GM21717 (cell line): ENCODE measurements at regions not wholly inside any gene's neighbourhood (a gene's known extent, or its start where the extent isn't known, plus 50 kb on each side); places are given as distances from the start of the nearest gene placed in this dataset.

Source experiments
- ATAC-seq: cut with Tn5 transposase; IDR thresholded peaks from one replicate; pipeline ENCODE4 v1.9.1; 2021; ENCODE audit warnings: mild to moderate bottlenecking, moderate library complexity; ENCODE audit not compliant: unreplicated experiment

DNA sequence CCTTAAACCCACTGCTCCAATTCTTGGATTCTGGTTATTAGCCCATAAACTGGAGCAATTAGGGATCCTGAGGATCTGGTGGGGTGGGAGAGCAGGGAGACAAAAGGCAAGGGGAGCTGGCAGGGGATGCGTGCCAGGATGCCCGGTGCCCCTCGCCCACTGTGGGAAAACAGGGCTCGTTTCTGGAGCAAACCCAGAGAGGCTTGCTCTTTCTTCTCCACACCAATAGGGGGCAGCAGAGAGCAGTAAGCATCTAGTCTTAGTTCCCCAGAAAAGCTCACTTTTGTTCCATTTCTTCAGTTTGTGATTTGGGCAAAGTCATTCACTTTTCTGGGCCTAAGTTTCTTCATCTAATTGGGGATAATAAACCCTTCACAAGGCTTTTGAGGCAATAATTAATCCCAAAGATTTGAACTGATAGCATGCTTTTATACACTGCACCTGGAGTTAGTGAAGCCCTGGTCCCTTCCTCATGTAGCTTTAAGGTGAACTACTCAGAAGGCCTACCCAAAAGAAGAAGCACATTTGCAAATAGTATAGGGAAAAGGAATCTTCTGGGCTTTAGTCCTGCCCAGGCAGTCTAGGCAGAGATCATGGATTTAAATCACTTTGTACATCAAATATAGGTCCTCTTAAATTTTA lies 160.6 kb upstream of the USP24 start:
- no peak for ATAC-seq

DNA sequence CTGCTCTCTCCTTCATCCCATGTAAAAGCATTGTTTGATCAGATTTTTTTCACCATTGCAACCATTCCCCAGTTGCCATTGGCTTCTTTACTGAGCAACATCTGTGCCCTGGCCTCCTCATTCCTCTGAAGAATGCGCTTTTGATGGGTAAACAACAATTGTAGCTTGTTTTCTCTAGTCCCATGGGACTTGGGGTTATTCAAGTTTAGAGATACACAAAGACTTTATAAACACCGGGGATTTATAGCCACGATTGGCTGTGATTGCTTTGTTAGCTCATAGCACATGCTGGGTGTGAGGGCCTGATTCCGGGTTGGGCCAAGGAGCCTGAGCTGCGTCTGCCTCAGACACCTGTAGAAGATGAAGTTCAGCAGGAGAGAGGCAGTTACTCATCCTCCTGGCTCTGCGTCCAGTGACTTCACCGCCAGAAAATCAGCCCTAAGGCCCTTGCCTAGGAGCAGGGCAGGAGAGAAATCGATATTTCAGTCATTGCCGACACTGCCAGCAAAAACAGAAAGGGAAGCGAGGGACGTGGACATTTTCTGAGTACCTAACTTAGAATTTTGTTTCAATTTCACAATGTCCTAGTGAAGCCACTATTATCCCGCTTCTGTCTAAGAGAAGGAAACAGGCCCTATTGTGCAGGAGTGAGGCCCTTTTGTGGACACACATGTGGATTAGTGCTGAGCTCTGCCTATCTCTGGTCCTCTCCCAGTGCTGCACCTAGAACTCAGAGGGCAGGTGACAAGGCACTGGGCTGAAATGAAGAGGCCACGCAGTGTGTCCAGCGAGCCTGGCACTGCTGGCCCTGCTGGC lies 159.8 kb upstream of the USP24 start:
- no peak for ATAC-seq

DNA sequence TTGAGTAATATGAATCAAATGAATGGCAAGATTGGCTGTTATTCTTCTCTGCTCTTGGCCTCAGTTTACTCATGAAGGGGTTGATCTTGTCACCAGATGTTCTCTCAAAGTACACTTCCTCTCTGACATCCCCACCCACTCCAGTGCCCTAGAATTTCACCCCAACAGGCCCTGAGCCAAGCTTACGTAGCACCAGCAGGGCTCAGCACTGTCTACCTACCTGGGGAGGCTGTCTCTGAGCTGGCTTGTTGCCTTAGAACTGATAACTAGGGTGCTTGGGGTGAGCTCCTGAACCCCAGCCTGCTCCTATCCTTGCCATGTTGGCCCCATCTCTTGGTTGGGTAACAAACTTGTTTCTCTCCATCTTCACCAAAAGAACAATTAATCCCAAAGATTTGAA lies 159.1 kb upstream of the USP24 start:
- ATAC-seq: no peak

DNA sequence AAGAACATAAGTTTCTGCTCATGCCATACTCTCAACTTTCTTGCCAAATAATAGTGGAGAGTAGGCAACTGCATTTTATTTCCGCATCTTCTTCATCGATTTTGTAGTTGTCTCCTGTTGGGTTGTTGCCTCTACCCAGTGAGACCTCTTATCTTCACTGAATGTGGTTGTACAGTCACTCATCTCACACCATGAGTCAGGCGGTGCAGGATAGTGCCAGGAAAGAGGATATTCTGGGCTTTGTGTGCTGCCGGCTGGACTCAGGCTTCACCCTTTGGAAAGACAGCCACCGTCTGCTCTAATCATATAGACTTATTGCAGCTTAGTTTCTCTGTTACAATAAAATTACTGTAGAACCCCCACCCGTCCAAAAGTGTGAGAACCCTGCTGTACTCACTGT lies 154.3 kb upstream of the USP24 start:
- no peak for ATAC-seq

DNA sequence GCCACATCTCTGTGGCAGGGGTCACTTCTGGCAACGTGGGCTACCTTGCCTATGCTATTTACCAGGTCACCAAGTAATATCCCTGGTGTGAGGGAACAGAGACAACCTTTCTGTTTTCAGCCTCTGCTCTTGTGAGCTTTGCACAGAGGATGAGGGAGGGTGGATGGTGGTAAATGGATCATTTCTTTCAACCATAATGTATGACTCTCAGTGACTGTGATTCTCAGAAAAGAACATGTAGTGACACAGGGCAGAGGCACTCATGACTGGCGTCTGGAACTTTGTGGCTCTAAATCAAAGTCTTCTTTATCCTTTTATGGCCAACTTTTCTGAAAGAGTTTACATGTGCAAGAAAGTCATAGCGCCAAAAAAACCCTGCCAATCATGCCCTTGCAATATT lies 153.5 kb upstream of the USP24 start:
- no peak for ATAC-seq

DNA sequence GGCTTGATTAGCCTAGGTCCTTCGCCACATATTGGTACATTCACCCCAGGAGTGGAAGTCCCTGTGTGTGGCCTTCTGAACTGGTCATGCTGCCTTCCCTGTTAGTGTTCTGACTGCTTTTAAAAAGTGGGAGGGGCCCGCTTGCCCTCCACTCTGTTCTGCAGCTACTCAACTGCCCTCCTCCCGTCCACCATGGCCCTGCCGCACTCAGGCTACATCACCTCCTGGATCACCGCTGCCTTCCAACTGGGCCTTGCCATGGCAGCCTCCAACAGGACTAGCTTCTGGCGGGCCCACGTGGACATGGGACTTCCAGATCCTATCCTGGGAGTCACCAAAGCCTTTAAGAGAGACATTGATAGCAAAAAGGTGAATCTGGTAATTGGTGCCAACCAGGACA lies 152.1 kb upstream of the USP24 start:
- ATAC-seq: no peak

DNA sequence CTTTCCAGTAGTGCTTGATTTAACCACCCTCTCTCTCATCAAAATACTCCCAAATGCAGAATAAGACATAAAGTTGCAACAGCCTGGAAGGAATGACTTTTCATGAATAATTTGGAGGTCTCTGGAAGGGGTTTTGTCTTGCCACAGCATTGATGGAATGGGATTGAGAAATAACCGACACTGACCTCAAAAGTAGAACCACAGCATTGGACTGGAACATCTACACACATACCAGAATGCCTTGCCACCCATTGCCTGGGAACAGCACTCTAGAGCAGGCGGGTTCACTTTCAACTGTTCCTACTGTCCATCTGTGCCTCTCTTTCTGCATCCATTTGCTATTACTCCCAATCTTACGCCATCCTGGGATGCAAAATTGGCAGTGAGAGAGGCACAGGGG lies 149.1 kb upstream of the USP24 start:
- ATAC-seq: no peak

DNA sequence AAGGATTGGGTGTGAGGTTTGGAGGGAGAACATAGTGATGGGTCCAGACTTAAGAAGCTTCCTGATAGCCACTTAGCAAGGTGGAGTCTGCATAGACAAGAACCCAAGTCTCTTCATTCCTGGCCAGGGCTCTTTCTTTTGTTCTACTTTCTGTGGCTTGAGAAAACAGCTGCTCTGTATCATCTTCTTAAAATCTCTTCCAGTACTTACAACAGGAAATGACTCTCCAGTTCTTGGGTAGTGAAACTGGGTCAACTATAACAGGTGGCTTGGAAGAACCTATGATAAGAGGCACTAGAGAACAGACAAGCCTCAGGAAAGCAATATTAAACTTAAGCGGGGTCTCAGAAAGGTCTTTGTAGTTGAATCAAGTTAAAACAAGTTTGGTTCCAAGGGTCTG lies 148.1 kb upstream of the USP24 start:
- ATAC-seq: no peak

DNA sequence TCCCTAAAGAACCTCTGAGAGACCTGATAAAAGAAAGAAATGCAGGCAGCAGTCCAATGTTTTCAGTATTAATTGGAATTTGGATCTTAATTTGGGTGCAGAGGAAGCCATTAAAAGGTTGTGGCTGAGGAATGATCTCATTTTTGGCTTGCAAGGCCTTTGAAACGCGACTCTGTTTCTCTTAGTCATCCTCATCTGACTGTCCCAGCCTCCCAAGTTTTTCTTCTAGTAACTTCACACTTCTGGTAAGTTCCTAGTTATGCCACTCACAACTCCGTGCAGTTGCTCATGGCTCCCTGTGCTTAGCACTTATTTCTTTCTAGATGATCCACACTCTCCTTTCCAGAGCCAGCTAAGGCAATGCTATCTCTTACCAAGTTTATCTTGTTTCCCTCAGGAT lies 147.4 kb upstream of the USP24 start:
- no peak for ATAC-seq

DNA sequence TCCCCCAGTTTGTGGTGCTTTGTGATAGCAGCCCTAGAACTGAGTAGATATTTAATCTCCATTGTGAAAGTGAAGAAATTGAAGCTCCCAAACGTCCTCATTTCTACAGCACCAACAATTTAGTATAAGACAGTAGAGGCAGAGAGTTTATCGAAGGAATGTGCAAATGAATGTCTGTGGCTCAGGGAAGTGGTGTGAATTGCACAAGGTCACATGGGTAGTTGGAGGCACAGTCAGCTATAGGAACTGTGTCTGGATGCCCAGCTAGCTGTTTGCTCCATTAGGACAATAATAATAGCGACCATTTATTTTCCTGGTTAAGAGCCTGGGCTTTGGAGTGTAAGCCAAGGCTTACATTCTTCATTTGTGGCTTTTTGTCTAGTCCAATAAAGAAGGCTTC lies 144.4 kb upstream of the USP24 start:
- ATAC-seq: no peak

DNA sequence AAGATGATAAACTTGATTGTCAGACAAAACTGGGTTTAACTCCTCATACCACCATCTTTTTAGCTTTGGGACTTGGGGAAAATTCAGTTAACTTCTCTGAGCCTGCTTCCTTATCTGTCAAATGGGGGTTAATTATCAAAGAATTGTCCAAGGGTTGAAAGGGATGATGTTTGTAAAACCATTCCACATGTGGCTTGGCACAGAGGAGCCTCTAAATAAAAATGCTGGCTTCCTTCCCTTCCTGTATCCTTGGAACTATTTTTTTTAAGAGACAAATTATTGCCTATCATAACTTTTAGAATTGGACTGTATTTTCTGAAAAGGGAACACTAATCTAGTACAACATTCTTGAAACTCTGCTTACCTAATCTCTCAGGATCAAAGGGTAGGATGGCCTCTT lies 143.4 kb upstream of the USP24 start:
- no peak for ATAC-seq

DNA sequence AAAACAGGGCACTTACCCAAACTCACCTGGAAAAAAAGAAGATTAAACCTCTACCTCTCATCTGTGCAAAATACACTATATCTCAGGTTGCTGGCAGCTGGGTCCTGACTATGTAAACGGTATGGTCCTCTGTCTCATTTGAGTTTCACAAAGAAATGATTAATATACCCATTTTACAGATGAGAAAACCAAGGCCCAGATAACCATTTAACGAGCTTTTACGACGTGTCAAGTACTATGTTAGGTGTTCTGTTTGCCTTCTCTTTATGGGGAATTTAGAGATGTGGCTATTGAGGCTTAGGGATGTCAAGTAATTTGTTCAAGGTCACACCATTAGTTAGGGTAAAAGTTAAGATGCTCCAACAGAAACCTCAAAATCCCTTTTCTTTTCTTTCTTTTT lies 140.4 kb upstream of the USP24 start:
- ATAC-seq: no peak

DNA sequence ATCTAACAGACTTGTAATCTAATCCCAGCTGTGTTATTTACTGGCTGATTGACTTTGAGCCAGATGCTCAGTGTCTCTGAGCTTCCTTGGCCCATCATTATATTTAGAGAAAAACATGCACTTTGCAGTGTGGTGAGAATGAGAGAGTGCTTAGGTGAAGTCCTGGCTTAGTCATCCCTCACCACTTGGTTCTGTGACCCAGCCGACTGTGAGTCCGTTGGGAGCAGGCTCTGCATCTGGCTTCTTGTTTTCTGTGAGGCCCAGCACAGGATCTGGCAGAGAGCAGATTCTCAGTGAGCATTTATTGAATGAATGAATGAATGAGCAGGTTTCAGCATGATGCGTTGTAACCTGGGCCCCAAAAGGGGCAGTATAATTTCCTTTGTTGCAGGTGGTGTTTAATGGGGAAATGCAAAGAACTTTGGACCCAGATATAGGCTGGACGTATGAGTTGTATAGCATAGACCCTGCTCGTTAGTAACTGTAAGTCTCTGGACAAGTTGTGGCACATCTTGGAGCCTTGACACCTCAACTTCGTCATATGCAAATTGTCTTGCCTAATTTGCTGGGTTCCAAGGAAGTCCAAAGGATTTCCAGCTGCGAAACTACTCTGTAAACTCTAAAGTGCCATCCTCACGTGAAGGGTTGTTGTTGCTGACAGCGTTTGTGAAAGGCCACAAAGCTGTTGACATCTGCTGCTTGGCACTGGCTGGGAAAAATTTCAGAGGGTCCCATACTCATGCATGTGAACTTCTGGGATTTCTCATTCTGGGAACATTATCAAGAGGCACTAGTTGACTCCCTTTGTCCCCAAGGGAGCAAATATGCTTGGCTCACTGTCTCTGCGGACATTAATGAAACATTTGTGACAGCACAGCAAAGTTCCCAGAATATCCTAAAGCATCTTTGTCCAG lies 138.8 kb upstream of the USP24 start:
- ATAC-seq: no peak

DNA sequence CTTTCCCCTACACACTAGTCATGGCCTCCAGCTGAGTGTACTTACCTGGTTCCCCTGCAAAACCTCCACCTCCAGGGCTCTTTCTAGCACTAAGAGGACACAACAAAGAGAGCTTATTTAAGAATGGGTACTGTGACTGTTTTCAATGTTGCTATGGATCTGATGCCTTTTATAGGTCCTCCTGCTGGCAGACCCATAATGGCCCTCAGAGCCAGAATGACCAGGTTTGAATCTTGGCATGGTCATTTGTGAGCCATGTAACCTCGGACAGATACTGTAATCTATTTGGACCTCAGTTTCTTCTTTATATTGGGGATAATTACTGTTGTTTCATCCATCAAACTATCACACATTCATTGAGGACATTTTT lies 137.6 kb upstream of the USP24 start:
- ATAC-seq: no peak

DNA sequence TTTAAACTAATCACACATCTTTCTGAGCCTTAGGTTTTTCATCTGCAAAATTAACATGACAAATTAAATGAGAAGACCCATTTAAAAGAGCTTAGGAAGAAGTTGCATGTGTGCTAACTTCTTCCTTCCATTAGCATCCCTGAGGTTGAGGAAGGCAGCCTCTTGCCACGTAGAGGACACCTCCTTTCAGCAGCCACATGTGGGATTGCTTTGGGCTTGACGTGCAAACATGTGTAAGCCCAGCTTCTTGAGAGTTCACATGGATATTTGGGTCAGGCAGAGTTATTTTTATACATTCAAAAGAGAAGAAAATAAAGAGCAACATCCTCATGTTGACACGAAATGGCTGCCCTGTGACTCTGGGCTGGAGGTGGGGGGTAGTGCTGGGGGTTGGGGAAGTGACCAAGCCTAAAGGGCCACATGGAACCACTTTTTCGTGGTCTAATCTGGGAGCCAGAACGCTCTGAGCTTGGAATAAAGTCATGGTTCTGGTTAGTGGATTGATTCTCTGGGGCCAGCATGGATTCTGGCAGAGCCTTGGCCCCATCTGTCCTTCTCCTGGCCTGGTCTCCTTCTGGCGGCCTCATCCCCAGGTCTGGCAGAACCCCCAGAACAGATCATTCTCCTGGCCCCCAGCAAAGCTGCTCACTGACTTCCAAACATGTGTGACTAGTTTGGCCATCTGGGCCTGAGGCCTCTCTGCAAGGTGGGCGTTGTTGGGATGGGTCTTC lies 137.1 kb upstream of the USP24 start:
- no peak for ATAC-seq

DNA sequence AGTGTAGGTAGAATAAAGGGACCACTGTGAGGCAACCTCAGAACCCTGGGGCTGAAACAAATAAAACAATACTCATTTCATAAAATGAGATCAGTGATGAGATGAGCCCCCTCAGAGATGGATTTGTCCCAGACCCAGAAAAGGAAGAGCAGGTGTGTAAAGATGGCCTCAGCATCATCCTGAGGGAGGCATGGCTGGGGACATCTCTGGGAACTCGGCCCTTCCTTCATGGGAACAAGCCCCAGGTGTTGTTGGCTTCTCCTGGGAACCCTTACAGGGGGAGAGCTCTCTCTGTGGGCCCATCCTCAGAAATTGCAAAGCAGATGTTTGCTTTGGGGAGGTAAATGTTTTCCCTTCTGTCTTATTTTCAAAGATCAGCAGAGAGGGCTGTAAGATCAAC lies 133.2 kb upstream of the USP24 start:
- ATAC-seq: no peak

DNA sequence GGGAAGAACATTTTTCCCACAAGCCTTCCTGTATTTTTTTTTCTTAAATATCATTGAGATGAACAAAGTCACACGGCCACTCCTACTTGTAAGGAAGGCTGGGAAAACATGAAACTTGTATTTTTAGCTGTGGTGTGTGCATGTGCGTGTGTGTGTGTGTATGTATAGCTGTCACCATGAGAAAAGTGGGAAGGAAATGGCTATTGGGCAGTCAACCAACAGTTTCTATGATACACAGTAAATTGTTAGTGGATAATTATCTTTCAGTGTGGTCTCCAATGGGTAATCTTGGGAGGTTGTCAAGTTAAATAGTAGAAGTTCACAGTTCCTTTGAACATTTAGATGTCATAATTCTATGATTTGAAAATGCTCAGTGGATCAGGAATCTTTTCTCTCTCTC lies 132.7 kb upstream of the USP24 start:
- ATAC-seq: no peak

DNA sequence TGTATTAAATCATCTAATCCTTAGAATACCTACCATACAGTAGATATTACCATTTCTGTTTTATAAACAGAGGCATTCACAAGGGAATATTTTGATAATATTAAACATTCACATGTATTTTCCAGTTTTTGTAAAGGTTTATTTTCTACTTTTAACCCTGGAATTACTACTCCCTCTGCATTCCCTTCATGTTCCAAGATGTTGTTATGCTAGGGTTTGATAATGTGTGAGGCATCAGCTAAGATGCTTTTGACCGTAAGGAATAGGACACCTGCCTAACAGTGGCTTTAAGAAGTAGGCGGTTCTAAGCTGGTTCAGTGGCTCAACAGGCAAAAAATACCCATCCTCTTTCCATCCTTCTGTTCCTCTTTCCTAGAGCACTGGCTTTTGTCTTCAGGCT lies 131.9 kb upstream of the USP24 start:
- ATAC-seq: no peak

DNA sequence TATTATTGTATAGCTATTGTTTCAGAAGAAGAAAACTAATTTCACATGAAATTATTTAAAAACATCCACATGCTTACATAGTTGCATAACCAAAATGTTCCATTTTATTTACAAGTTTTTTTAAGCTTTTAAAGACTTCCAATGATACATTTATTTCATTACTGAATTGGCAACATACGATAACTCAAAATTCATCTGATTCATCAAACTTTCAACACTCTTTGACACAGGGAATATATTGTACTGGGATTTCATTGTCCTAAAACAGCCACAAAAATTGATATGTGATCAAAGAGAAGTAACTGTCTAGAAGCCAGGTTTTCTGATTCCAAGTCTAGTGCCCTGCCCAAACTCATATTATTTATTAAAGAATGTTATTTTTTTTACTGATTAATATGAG lies 131.4 kb upstream of the USP24 start:
- ATAC-seq: no peak

DNA sequence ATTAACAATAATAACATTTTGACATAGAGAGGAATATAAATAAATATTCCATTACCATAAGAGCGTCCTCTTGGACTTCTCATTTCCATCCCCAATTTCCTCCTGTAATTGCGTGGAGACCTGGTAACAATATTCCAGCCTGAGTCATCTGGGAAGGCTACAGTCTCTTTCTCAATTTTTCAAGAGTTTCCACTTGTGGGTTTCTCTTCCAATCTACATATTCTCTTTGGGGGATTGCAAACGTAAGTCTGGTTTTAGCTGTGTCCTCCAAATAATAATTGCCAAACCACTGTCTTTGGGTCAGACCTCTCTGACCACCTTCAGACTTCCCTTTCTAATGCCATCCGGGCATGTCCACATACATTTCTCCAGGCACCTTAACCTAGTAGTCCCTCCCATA lies 124.5 kb upstream of the USP24 start:
- no peak for ATAC-seq

DNA sequence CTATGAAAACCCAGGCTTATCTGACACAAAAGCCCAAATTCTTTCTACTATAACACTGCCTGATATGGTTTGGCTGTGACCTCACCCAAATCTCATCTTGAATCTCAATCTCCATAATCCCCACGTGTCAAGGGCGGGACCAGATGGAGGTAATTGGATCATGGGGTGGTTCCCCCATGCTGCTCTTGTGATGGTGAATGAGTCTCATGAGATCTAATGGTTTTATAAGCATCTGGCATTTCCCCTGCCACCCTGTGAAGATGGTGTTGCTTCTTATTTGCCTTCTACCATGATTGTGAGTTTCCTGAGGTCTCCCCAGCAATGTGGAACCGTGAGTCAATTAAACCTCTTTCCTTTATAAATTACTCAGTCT lies 123.3 kb upstream of the USP24 start:
- peak; percentile 27 for ATAC-seq
